SK-N-SH (cell line): ENCODE measurements at regions not wholly inside any gene's neighbourhood (a gene's known extent, or its start where the extent isn't known, plus 50 kb on each side); places are given as distances from the start of the nearest gene placed in this dataset.
A peak's percentile ranks its signal among the peaks of the same experiment; 100 is the strongest.

Source experiments
- CTCF ChIA-PET: fragments of 300-600, 350-600 bp; formaldehyde crosslinking; extraction: SDS; loops from one replicate; lab custom pipeline; 2021; lab: Yijun Ruan, JAX
- POLR2A ChIA-PET: fragments of 350-600 bp; sonication (Branson Sonifier 250); formaldehyde crosslinking; extraction: SDS; loops from one replicate; lab custom pipeline; 2020; ENCODE audit warnings: antibody characterized with exemption, inconsistent platforms; lab: Yijun Ruan, JAX
- DNase-seq: peaks from one replicate; pipeline ENCODE4 v3.0.0; 2012
- H2AFZ ChIP-seq: fragments of 200-600 bp; sonication (generic); 2 replicates; pipeline ENCODE4 v1.8.1; 2016; ENCODE audit warnings: antibody characterized with exemption, mild to moderate bottlenecking, low read depth
- H3F3A ChIP-seq: fragments of 200-600 bp; sonication (generic); replicated peaks from 2 replicates; pipeline ENCODE3; 2016; ENCODE audit warnings: antibody characterized with exemption, mild to moderate bottlenecking; ENCODE audit not compliant: insufficient read depth
- H3K27ac ChIP-seq, 2 experiments: fragments of 200-500 bp in 1 of 2; fragments of 200-600 bp in 1 of 2; sonication (Bioruptor generic) in 1 of 2; sonication (generic), shearing (Covaris generic) in 1 of 2; 2 replicates each; pipeline versions ENCODE4 v1.5.1 to v1.6.1; 2014 to 2016; ENCODE audit warnings: low read depth in 2 of 2, inconsistent platforms in 1 of 2, low read length in 1 of 2, mild to moderate bottlenecking in 1 of 2, mixed read lengths in 1 of 2
- H3K27me3 ChIP-seq: fragments of 200-600 bp; sonication (generic), shearing (Covaris generic); 2 replicates; pipeline ENCODE4 v1.6.1; 2016; ENCODE audit warnings: mixed run types; ENCODE audit not compliant: insufficient read depth
- H3K36me3 ChIP-seq, 2 experiments: fragments of 200-500 bp in 1 of 2; fragments of 200-600 bp in 1 of 2; sonication (Bioruptor generic) in 1 of 2; sonication (generic) in 1 of 2; replicated peaks in 1 of 2; 2 replicates each; pipeline versions ENCODE3 to v1.5.1; 2014 to 2016; ENCODE audit warnings: low read length in 1 of 2, mild to moderate bottlenecking in 1 of 2; ENCODE audit not compliant: insufficient read depth in 2 of 2, control insufficient read depth in 1 of 2
- H3K4me1 ChIP-seq, 2 experiments: fragments of 200-500 bp in 1 of 2; fragments of 200-600 bp in 1 of 2; sonication (Bioruptor generic) in 1 of 2; sonication (generic), shearing (Covaris generic) in 1 of 2; 2 replicates each; pipeline versions ENCODE4 v1.5.1 to v1.6.1; 2014 to 2016; ENCODE audit warnings: low read depth in 1 of 2, low read length in 1 of 2, mixed run types in 1 of 2; ENCODE audit not compliant: insufficient read depth in 2 of 2, control insufficient read depth in 1 of 2
- H3K4me2 ChIP-seq: fragments of 200-600 bp; sonication (generic), shearing (Covaris generic); 2 replicates; pipeline ENCODE4 v1.6.1; 2017; ENCODE audit warnings: mixed run types
- H3K4me3 ChIP-seq, 2 experiments: fragments of 200-500 bp in 1 of 2; fragments of 200-600 bp in 1 of 2; sonication (Bioruptor generic) in 1 of 2; sonication (generic), shearing (Covaris generic) in 1 of 2; 2 replicates each; pipeline versions ENCODE4 v1.5.1 to v1.8.1; 2014 to 2016; ENCODE audit warnings: low read depth in 2 of 2, inconsistent platforms in 1 of 2, low read length in 1 of 2, mild to moderate bottlenecking in 1 of 2, mixed read lengths in 1 of 2, moderate library complexity in 1 of 2
- H3K79me2 ChIP-seq: fragments of 200-600 bp; sonication (generic); 2 replicates; pipeline ENCODE4 v1.8.1; 2017; ENCODE audit warnings: mild to moderate bottlenecking; ENCODE audit not compliant: insufficient read depth
- H3K9ac ChIP-seq: fragments of 200-600 bp; sonication (generic); 2 replicates; pipeline ENCODE4 v1.6.1; 2017; ENCODE audit warnings: mixed run types
- H3K9me2 ChIP-seq: fragments of 200-600 bp; sonication (generic); 2 replicates; pipeline ENCODE4 v1.6.1; 2017; ENCODE audit warnings: mixed run types
- H3K9me3 ChIP-seq: fragments of 200-600 bp; sonication (generic); 2 replicates; pipeline ENCODE4 v1.6.1; 2017; ENCODE audit warnings: mixed run types, mild to moderate bottlenecking, moderate library complexity
- H4K20me1 ChIP-seq: fragments of 200-600 bp; sonication (generic); 2 replicates; pipeline ENCODE4 v1.6.1; 2017; ENCODE audit warnings: mild to moderate bottlenecking, mixed run types; ENCODE audit not compliant: insufficient read depth
- EP300 ChIP-seq, 2 experiments: IDR thresholded peaks; 2 replicates each; pipeline versions ENCODE4 v1.4.0 to v1.6.1; 2012; ENCODE audit warnings: borderline replicate concordance in 1 of 2, low read depth in 1 of 2, low read length in 1 of 2
- EZH2phosphoT487 ChIP-seq: fragments of 200-600 bp; sonication (generic); IDR thresholded peaks from 2 replicates; pipeline ENCODE4 v1.6.1; 2017; ENCODE audit warnings: low read depth, mixed run types, mild to moderate bottlenecking, antibody characterized with exemption, moderate library complexity, borderline replicate concordance
- FOXJ3 ChIP-seq: sonication (generic); formaldehyde crosslinking; IDR thresholded peaks from 2 replicates; pipeline ENCODE4 v1.5.1; 2020; ENCODE audit warnings: mild to moderate bottlenecking, missing genetic modification reagents
- GABPA ChIP-seq: IDR thresholded peaks from 2 replicates; pipeline ENCODE4 v1.4.0; 2012; ENCODE audit warnings: low read depth, mild to moderate bottlenecking
- GATA2 ChIP-seq: sonication (generic); formaldehyde crosslinking; IDR thresholded peaks from 2 replicates; pipeline ENCODE4 v1.5.0; 2020; ENCODE audit warnings: mild to moderate bottlenecking, missing genetic modification reagents
- JUND ChIP-seq: IDR thresholded peaks from 2 replicates; pipeline ENCODE4 v1.4.0; 2012
- MEF2A ChIP-seq: IDR thresholded peaks from 2 replicates; pipeline ENCODE4 v1.4.0; 2012; ENCODE audit warnings: low read depth, borderline replicate concordance
- NFIC ChIP-seq: IDR thresholded peaks from 2 replicates; pipeline ENCODE4 v1.4.0; 2012; ENCODE audit warnings: borderline replicate concordance
- NRF1 ChIP-seq: IDR thresholded peaks from 2 replicates; pipeline ENCODE4 v1.6.1; 2012; ENCODE audit warnings: low read depth, mild to moderate bottlenecking, low read length
- RAD21 ChIP-seq: IDR thresholded peaks from 2 replicates; pipeline ENCODE4 v1.6.1; 2012; ENCODE audit warnings: mild to moderate bottlenecking, low read length
- RXRA ChIP-seq: IDR thresholded peaks from 2 replicates; pipeline ENCODE4 v1.4.0; 2012; ENCODE audit warnings: low read depth, mild to moderate bottlenecking, borderline replicate concordance
- TAF1 ChIP-seq: IDR thresholded peaks from 2 replicates; pipeline ENCODE4 v1.6.1; 2012; ENCODE audit warnings: low read depth, mild to moderate bottlenecking, low read length, moderate library complexity, borderline replicate concordance
- TCF12 ChIP-seq: IDR thresholded peaks from 2 replicates; pipeline ENCODE4 v1.4.0; 2012
- YY1 ChIP-seq: IDR thresholded peaks from 2 replicates; pipeline ENCODE4 v1.4.0; 2012; ENCODE audit warnings: low read depth, mild to moderate bottlenecking
- WGBS: methylation state at CpG from one replicate; pipeline ENCODE4 v1.1.6; 2017; ENCODE audit warnings: low lambda C conversion rate; 5-methylcytosine and 5-hydroxymethylcytosine counted together
- TF ChIP-seq, protein P1 (sequence below): fragments of 200-600 bp; sonication (generic); IDR thresholded peaks from 2 replicates; pipeline ENCODE4 v1.6.1; 2017; ENCODE audit warnings: antibody characterized with exemption, mild to moderate bottlenecking, moderate library complexity
- TF ChIP-seq, protein P2 (sequence below): fragments of 150-350 bp; IDR thresholded peaks from 2 replicates; pipeline ENCODE4 v1.6.1; 2016; ENCODE audit warnings: mild to moderate bottlenecking, low read depth, low read length
- TF ChIP-seq, protein P3 (sequence below): IDR thresholded peaks from 2 replicates; pipeline ENCODE4 v1.6.1; 2012; ENCODE audit warnings: mild to moderate bottlenecking, low read depth, low read length, moderate library complexity
- TF ChIP-seq, protein P4 (sequence below): IDR thresholded peaks from 2 replicates; pipeline ENCODE4 v1.4.0; 2012; ENCODE audit warnings: low read depth
- TF ChIP-seq, protein P5 (sequence below): fragments of 150-350 bp; IDR thresholded peaks from 2 replicates; pipeline ENCODE4 v1.6.1; 2017; ENCODE audit warnings: antibody characterized with exemption, low read length, low read depth, borderline replicate concordance
- TF ChIP-seq, protein P6 (sequence below): IDR thresholded peaks from 2 replicates; pipeline ENCODE4; 2012

DNA sequence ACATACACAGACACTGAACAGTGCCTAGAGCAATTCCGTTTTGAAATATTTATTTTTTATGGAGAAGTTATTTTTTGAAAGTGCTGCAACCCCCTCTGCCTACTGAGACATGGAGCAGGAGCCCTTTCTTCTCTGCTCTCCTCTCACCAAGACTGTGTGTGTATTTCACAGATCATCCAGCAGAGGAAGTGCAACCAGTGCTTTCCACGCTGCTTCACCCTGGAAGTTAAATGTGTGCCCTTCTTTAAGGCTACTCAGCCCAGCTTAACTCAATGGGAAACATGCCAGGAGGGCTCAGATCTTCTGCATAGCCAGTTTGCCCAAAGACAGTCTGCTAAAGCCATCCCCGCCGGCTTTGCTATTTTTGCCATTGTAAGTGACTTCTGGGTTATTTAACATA, 606.3 kb downstream of the TLE1 start:
- Histone ChIP-seq H3K9me2 (no peaks in the 10 kb centered on the region), H2AFZ (no peak overlapping the region), H3K27me3 (no peaks in the 10 kb centered on the region), H3K4me3 (no peak overlapping the region), H3K9ac (no peak overlapping the region), H3K4me2 (no peak overlapping the region), H3K4me1 (no peaks in the 10 kb centered on the region; a peak in 1 of 4 replicates), H3F3A (peaks cover 6% of the 10 kb centered on the region), H4K20me1 (no peaks in the 10 kb centered on the region), H3K79me2 (no peaks in the 10 kb centered on the region), H3K9me3 (no peaks in the 10 kb centered on the region), H3K36me3 (no peaks in the 10 kb centered on the region), H3K27ac (peak overlapping the region in 1 of 2 experiments; percentile 34; a peak in 2 of 4 replicates)
- 65% methylated on average over 4 of the region's 4 CpGs for WGBS
- ChIA-PET POLR2A (no interaction called here), CTCF (no interaction called here)
- TF ChIP-seq, protein P1, sequence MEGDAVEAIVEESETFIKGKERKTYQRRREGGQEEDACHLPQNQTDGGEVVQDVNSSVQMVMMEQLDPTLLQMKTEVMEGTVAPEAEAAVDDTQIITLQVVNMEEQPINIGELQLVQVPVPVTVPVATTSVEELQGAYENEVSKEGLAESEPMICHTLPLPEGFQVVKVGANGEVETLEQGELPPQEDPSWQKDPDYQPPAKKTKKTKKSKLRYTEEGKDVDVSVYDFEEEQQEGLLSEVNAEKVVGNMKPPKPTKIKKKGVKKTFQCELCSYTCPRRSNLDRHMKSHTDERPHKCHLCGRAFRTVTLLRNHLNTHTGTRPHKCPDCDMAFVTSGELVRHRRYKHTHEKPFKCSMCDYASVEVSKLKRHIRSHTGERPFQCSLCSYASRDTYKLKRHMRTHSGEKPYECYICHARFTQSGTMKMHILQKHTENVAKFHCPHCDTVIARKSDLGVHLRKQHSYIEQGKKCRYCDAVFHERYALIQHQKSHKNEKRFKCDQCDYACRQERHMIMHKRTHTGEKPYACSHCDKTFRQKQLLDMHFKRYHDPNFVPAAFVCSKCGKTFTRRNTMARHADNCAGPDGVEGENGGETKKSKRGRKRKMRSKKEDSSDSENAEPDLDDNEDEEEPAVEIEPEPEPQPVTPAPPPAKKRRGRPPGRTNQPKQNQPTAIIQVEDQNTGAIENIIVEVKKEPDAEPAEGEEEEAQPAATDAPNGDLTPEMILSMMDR, result peak; percentile 28; the same call in 1 of the 2 replicates
- TF ChIP-seq RAD21 (peak; percentile 38; the same call in 1 of the 2 replicates), JUND (no peak)
- DNase-seq, result peak; percentile 3

DNA sequence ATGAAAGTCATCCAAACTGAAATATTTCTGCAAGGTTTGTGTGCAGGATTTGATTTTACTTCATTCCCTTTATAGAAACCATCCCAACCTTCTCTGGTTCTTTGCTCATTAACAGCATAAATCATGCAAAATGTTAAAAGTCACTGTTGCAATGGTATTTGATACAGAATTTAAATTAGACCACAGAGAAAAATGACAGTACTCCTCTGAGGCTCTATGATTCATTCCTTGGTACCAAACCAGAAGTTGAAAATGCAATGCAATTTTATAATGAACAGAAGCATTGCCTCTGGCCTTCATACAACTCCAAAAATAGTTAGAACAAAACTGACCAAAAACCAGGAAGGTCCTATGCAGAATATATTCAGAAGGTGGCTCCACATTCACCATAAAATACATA, 607.1 kb downstream of the TLE1 start:
- DNase-seq, result no peak
- Histone ChIP-seq H3K9me2 (no peaks in the 10 kb centered on the region), H3K4me1 (no peaks in the 10 kb centered on the region; a peak in 1 of 4 replicates), H3K79me2 (no peaks in the 10 kb centered on the region), H3K9ac (no peak overlapping the region), H3K27me3 (no peaks in the 10 kb centered on the region), H3K27ac (no peak overlapping the region), H2AFZ (no peak overlapping the region), H4K20me1 (no peaks in the 10 kb centered on the region), H3F3A (peaks cover 6% of the 10 kb centered on the region), H3K4me3 (no peak overlapping the region), H3K36me3 (no peaks in the 10 kb centered on the region), H3K4me2 (no peak overlapping the region), H3K9me3 (no peaks in the 10 kb centered on the region)
- POLR2A ChIA-PET, result no interaction called here
- CTCF ChIA-PET, result no interaction called here
- TF ChIP-seq, protein P2, sequence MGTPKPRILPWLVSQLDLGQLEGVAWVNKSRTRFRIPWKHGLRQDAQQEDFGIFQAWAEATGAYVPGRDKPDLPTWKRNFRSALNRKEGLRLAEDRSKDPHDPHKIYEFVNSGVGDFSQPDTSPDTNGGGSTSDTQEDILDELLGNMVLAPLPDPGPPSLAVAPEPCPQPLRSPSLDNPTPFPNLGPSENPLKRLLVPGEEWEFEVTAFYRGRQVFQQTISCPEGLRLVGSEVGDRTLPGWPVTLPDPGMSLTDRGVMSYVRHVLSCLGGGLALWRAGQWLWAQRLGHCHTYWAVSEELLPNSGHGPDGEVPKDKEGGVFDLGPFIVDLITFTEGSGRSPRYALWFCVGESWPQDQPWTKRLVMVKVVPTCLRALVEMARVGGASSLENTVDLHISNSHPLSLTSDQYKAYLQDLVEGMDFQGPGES, result no peak
- TF ChIP-seq YY1 (no peak), GABPA (no peak), RXRA (no peak), NFIC (no peak), MEF2A (no peak), GATA2 (no peak), TAF1 (no peak), NRF1 (no peak), EZH2phosphoT487 (no peak), TCF12 (no peak), EP300 (IDR thresholded peaks at IDR 0.05; ENCODE audit: borderline replicate concordance in 1 of 2, low read depth in 1 of 2, low read length in 1 of 2) (no peak), FOXJ3 (CRISPR knock-in tag) (no peak)
- TF ChIP-seq, protein P3, sequence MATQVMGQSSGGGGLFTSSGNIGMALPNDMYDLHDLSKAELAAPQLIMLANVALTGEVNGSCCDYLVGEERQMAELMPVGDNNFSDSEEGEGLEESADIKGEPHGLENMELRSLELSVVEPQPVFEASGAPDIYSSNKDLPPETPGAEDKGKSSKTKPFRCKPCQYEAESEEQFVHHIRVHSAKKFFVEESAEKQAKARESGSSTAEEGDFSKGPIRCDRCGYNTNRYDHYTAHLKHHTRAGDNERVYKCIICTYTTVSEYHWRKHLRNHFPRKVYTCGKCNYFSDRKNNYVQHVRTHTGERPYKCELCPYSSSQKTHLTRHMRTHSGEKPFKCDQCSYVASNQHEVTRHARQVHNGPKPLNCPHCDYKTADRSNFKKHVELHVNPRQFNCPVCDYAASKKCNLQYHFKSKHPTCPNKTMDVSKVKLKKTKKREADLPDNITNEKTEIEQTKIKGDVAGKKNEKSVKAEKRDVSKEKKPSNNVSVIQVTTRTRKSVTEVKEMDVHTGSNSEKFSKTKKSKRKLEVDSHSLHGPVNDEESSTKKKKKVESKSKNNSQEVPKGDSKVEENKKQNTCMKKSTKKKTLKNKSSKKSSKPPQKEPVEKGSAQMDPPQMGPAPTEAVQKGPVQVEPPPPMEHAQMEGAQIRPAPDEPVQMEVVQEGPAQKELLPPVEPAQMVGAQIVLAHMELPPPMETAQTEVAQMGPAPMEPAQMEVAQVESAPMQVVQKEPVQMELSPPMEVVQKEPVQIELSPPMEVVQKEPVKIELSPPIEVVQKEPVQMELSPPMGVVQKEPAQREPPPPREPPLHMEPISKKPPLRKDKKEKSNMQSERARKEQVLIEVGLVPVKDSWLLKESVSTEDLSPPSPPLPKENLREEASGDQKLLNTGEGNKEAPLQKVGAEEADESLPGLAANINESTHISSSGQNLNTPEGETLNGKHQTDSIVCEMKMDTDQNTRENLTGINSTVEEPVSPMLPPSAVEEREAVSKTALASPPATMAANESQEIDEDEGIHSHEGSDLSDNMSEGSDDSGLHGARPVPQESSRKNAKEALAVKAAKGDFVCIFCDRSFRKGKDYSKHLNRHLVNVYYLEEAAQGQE, result no peak
- TF ChIP-seq, protein P4, sequence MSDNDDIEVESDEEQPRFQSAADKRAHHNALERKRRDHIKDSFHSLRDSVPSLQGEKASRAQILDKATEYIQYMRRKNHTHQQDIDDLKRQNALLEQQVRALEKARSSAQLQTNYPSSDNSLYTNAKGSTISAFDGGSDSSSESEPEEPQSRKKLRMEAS, result no peak
- TF ChIP-seq, protein P5, sequence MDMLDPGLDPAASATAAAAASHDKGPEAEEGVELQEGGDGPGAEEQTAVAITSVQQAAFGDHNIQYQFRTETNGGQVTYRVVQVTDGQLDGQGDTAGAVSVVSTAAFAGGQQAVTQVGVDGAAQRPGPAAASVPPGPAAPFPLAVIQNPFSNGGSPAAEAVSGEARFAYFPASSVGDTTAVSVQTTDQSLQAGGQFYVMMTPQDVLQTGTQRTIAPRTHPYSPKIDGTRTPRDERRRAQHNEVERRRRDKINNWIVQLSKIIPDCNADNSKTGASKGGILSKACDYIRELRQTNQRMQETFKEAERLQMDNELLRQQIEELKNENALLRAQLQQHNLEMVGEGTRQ, result no peak
- TF ChIP-seq, protein P6, sequence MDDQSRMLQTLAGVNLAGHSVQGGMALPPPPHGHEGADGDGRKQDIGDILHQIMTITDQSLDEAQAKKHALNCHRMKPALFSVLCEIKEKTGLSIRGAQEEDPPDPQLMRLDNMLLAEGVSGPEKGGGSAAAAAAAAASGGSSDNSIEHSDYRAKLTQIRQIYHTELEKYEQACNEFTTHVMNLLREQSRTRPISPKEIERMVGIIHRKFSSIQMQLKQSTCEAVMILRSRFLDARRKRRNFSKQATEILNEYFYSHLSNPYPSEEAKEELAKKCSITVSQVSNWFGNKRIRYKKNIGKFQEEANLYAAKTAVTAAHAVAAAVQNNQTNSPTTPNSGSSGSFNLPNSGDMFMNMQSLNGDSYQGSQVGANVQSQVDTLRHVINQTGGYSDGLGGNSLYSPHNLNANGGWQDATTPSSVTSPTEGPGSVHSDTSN, result no peak
